HG03457 (cell line): ENCODE measurements at regions not wholly inside any gene's neighbourhood (a gene's known extent, or its start where the extent isn't known, plus 50 kb on each side); places are given as distances from the start of the nearest gene placed in this dataset.
"Not testable (repeated sequence)": the region's sequence is repeated elsewhere in the genome, so short reads cannot be mapped to it uniquely, and the experiment has no call there.

Source experiments
- ATAC-seq: cut with Tn5 transposase; IDR thresholded peaks from one replicate; pipeline ENCODE4 v1.9.1; 2021; ENCODE audit warnings: moderate number of reproducible peaks; ENCODE audit not compliant: unreplicated experiment

DNA sequence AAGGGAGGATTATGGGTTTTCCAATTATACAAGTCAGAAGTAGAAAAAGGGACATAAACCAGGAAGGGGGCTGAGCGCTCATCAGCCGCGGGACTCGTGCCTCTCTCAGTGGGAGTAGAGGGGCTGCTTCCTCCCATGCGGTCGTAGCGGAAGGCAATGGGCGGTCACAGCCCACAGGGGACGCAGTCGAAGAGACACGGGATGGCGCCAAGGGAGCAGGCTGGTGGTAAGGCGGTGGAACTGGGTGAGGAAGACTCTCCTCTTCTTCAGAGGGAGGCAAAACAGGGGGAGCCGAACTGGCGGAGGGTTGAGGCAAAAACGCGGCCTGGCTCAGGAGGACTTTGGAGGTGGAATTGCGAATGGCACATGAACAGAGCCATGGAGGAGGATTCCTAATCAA is 677.7 kb downstream of the TMEM121 start:
- ATAC-seq: no peak

DNA sequence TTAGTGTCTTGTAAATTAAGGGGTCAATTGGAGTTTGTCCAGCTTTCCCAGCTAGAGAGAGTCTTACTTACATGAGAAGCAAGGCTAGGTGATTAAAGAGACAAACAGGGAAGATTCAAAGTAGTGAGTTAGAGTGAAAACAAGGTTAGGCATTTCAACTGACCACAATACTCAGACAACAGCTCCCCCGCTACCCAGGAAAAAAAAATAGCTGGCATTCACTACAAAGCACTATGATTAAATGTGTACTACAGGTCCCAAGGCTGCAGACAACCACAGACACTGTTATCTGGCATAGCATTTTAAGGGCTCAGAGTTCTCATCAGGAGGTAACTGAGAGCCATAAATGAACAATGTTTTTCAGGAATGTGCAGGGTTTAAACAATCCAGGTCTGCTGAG is 680.9 kb downstream of the TMEM121 start:
- no peak for ATAC-seq

DNA sequence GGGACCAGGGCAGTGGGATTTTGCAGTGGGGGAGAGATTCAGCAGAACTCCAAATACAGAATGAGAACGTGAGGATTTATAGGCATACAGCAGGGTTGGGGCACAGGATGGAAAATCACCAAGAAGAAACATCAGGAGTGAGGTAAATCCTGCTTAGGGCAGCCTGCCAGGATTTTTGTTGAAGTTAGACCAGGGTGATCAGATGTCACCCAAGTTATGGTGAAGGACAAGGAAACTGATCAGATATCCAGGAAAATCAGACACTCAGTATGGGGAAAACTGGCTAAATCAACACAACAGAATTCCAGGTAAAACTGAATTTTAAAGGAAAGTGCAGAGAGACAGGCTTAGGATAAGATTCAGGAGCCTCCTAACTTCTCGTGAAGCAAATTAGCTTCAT is 682.4 kb downstream of the TMEM121 start:
- no peak for ATAC-seq

DNA sequence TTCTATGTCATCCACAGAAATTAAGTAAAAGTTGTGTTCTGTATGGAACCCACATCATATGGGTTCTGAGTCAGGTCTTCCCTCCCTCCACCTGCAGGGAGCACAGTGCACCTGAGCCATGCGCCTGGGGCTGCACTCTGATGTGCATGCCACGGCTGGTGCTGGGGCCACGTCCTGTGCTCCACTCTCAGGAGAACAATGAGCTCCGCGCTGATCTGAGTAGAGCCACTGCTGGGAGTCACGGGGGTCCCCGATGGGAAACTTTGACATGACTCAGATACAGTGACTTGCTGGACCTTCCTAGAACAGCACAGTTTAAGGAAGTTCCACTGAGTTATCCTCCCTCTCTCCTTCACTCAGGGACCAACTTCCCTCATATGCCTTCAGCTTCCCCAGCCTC is 683.4 kb downstream of the TMEM121 start:
- no peak for ATAC-seq

DNA sequence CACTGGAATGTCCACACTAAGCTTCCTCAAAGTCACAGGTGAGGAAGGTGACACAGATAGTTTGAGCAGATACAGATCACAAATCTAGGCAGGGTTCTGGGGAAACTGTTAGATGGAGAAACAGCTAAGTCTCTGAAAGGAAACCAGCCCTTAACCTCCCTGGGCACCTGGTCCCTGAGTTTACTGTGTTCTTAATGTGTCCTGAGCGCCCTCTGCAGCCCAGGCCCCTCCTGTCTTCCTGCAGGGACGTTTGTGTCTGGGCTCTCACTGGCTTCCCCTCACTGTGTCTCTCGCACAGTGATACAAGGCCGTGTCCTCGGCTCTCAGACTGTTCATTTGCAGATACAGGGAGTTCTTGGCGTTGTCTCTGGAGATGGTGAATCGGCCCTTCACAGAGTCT is 684.3 kb downstream of the TMEM121 start:
- ATAC-seq: no peak

GRCh38 chr14:106211334-106211900 is 685.0 kb downstream of the TMEM121 start:
- no peak for ATAC-seq

- no peak for ATAC-seq
Measured at GRCh38 chr14:106215229-106215628, 688.8 kb downstream of the TMEM121 start.

DNA sequence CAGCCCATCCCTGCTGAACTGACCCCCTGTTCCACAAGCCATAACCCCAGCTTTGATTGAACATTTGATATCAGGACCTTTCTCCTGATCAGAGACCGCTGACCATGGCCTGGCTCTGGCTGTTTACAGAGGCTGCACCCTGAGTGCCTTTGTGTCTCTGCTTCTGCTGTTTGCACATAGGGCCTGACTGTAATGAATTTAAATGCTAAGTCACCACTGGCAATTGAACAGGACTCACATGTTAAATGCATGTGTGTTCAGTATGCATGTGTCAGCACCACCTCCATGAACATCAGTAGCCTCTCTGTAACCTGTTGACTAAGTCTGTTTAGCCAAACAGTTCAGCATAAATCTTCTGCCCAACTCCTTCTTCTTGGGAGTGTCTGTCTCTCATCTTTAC is 690.3 kb downstream of the TMEM121 start:
- ATAC-seq: no peak

DNA sequence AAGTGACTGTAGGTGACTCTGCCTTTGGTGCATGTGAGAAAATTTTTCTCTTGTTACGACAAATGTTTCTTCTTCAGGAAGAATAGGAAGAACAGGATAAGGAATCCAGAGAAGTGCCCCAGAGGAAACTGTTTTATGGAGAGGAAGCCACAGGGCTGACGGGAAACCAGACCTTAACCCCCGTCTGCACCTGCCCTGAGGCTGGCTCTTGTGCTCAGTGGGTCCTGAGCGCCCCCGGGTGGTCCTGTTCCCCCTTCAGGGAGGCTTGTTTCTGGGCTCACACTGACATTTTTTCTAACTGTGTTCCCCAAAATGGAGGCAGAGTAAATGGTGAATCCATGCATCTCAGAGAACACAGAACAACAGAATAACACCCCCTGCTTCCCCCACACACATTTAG is 691.8 kb downstream of the TMEM121 start:
- ATAC-seq: no peak

DNA sequence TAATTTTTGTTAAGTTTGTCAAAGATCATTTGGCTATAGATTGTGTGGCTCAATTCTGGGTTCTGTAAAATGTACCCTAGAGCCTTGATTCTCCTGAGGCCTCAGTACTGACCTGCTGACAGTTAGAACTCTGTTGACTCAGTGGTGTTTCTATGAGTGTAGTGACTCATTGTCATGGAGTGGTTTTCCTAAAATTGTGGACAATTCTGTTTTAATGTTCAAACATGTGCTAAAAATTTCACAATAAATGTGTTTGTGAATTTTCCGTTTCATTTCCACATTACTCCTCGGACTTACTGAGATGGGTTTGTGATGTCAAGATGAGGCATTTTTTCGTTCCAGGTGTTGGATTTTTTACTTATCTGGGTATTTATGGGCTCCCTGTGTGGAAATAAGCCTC is 695.9 kb downstream of the TMEM121 start:
- no peak for ATAC-seq

GRCh38 chr14:106222731-106223130 is 696.3 kb downstream of the TMEM121 start:
- ATAC-seq: no peak

DNA sequence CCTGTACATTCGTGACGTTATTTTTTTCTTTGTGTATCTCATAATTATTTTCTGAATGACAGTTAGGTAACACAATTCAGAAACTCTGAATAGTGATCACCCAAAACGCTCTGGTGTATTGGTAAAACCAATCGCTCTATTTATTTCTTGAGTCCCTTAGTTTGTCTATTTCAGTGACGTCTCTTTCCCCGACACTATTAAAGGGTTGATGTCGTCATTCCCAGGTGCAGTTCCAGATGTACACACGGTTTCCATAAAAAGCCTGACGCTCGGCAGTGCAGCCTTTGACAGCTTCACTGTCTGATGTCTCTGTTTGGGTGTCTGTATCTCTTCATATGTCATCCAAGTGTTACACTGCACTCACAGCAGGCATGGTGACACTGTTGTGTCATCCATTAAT is 701.4 kb downstream of the TMEM121 start:
- ATAC-seq: no peak

- no peak for ATAC-seq
Measured at GRCh38 chr14:106228541-106229158, 702.3 kb downstream of the TMEM121 start.

DNA sequence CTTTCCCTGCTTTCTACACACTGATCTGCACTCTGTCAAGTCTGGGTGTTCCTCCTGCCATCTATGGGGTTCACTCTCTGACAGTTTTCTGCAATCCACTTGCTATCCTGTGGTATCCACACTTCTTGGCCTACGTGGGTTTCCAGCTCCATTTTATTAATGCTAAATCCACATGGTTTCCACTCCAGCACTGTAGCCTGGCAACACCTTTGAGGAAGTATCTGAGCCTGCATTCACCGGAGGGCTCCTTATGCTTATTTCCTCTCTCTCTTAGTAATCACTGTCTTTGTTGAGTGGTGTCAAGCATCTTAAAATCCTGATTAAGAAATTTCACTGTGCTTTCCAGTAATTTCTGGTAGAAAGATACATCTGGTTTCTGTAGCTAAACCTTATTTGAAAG is 703.7 kb downstream of the TMEM121 start:
- ATAC-seq: no peak

DNA sequence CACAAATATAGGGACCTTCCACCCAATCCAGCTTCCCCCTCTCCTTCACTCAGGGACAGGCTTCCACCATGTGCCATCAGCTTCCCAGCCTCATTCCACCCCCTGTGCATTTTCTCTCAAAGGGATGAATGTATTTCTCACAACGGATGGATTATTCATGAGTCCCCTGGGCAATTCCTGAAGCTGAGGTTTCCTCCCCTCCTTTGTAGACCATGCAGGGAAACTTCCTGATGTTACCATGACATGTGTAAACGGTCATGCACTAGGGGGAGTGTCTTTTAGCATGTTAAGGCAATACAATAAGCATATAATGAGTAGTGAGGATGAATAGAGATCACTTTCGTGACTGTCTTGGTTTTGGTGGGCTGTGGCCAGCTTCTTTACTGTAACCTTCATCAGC is 706.8 kb downstream of the TMEM121 start:
- ATAC-seq: not testable (repeated sequence)

- not testable (repeated sequence) for ATAC-seq
Measured at GRCh38 chr14:106234525-106235254, 708.3 kb downstream of the TMEM121 start.

DNA sequence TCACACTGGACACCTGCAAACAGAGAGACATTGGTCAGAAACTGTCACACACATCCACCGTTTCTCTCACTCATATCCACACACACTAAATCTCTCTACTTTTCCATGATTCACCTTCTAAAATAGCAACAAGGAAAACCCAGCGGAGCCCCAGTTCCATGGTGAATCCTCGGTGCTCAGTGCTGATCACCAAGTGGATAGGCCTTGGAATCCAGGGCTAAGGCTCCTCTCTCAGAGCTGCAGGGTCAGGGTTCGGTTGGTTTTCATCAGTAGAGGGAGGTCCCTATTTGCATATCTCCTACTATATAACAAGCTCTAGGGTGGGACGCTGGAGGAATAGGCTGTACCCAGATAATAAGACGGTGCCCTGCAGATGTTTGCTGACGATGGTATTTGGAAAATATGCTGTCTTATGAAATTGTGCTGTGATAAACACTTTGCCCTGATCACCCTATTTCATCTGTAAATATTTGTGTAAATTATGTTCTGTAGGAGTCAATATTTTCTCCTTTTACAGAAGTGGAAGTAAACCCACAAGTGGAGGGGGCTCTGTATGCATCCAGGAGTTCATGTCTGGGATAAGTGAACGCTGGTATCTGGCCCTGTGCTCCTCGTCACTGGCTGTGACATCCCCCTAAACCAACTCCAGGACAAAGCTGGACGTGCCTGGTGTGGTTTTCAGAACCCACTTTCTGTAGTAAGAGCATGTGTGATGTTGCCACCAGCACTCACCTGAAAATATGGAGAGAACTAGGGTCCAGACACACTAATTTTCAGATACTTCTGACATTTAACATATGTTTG is 709.2 kb downstream of the TMEM121 start:
- no peak for ATAC-seq

GRCh38 chr14:106248321-106249192 is 722.2 kb downstream of the TMEM121 start:
- no peak for ATAC-seq

GRCh38 chr14:106253995-106254394 is 727.6 kb downstream of the TMEM121 start:
- ATAC-seq: not testable (repeated sequence)

- not testable (repeated sequence) for ATAC-seq
Measured at GRCh38 chr14:106257569-106257994, 731.2 kb downstream of the TMEM121 start.
